ENCODE measurements at regions not wholly inside any gene's neighbourhood (a gene's known extent, or its start where the extent isn't known, plus 50 kb on each side); places are given as distances from the start of the nearest gene placed in this dataset.

GRCh38 chr9:134487066-134487710 lies 154.4 kb upstream of the COL5A1 start:
- DNase-seq (ENCODE audit: low spot score) (peak; percentile 37), ATAC-seq (ENCODE audit: low read depth) (no peak)
- Histone ChIP-seq H3K4me1 (ENCODE audit: insufficient read depth, poor library complexity, severe bottlenecking) (no peaks in the 10 kb centered on the region), H3K27ac (ENCODE audit: poor library complexity, severe bottlenecking) (no peak overlapping the region), H3K36me3 (ENCODE audit: low read depth) (no peaks in the 10 kb centered on the region), H3K27me3 (ENCODE audit: insufficient read depth, poor library complexity, severe bottlenecking) (no peaks in the 10 kb centered on the region), H3K9me3 (ENCODE audit: severe bottlenecking) (no peaks in the 10 kb centered on the region), H3K4me3 (ENCODE audit: severe bottlenecking) (no peak overlapping the region)
- TF ChIP-seq CTCF (IDR thresholded peaks at IDR 0.05; ENCODE audit: poor library complexity, severe bottlenecking), result no peak

- H3K27ac ChIP-seq (ENCODE audit: poor library complexity, severe bottlenecking), result no peak overlapping the region
- no peak for ATAC-seq (ENCODE audit: low read depth)
- no peak for DNase-seq (ENCODE audit: low spot score)
- H3K9me3 ChIP-seq (ENCODE audit: severe bottlenecking), result no peaks in the 10 kb centered on the region
- no peaks in the 10 kb centered on the region for H3K27me3 ChIP-seq (ENCODE audit: insufficient read depth, poor library complexity, severe bottlenecking)
- H3K4me3 ChIP-seq (ENCODE audit: severe bottlenecking), result no peak overlapping the region
- no peaks in the 10 kb centered on the region for H3K36me3 ChIP-seq (ENCODE audit: low read depth)
- no peak for TF ChIP-seq CTCF (IDR thresholded peaks at IDR 0.05; ENCODE audit: poor library complexity, severe bottlenecking)
- H3K4me1 ChIP-seq (ENCODE audit: insufficient read depth, poor library complexity, severe bottlenecking), result no peaks in the 10 kb centered on the region
These were observed 153.0 kb upstream of the COL5A1 start for GRCh38 chr9:134488331-134489280.

- TF ChIP-seq CTCF (IDR thresholded peaks at IDR 0.05; ENCODE audit: poor library complexity, severe bottlenecking), result no peak
- Histone ChIP-seq H3K9me3 (ENCODE audit: severe bottlenecking) (no peaks in the 10 kb centered on the region), H3K4me3 (ENCODE audit: severe bottlenecking) (no peak overlapping the region), H3K27me3 (ENCODE audit: insufficient read depth, poor library complexity, severe bottlenecking) (no peaks in the 10 kb centered on the region), H3K4me1 (ENCODE audit: insufficient read depth, poor library complexity, severe bottlenecking) (no peaks in the 10 kb centered on the region), H3K36me3 (ENCODE audit: low read depth) (no peaks in the 10 kb centered on the region), H3K27ac (ENCODE audit: poor library complexity, severe bottlenecking) (no peak overlapping the region)
- DNase-seq (ENCODE audit: low spot score), result no peak
- no peak for ATAC-seq (ENCODE audit: low read depth)
These were observed 151.8 kb upstream of the COL5A1 start for GRCh38 chr9:134489621-134490408.

GRCh38 chr9:134490446-134490845 lies 151.2 kb upstream of the COL5A1 start:
- Histone ChIP-seq H3K27me3 (ENCODE audit: insufficient read depth, poor library complexity, severe bottlenecking) (no peaks in the 10 kb centered on the region), H3K27ac (ENCODE audit: poor library complexity, severe bottlenecking) (no peak overlapping the region), H3K4me1 (ENCODE audit: insufficient read depth, poor library complexity, severe bottlenecking) (no peaks in the 10 kb centered on the region), H3K4me3 (ENCODE audit: severe bottlenecking) (no peak overlapping the region), H3K9me3 (ENCODE audit: severe bottlenecking) (no peaks in the 10 kb centered on the region), H3K36me3 (ENCODE audit: low read depth) (no peaks in the 10 kb centered on the region)
- TF ChIP-seq CTCF (IDR thresholded peaks at IDR 0.05; ENCODE audit: poor library complexity, severe bottlenecking), result no peak
- ATAC-seq (ENCODE audit: low read depth), result no peak
- DNase-seq (ENCODE audit: low spot score), result no peak
